Loucy (cell line): ENCODE measurements at regions not wholly inside any gene's neighbourhood (a gene's known extent, or its start where the extent isn't known, plus 50 kb on each side); places are given as distances from the start of the nearest gene placed in this dataset.

ENCODE experiments used
- EZH2phosphoT487 ChIP-seq: fragments of 200-600 bp; IDR thresholded peaks from 2 replicates; pipeline ENCODE4 v1.6.1; 2018; ENCODE audit warnings: antibody characterized with exemption, mild to moderate bottlenecking, moderate library complexity, borderline replicate concordance
- TF ChIP-seq, protein P1 (sequence below): fragments of 200-600 bp; sonication (generic); conservative IDR thresholded peaks from 2 replicates; pipeline ENCODE4 v1.5.1; 2014; ENCODE audit warnings: mild to moderate bottlenecking, antibody characterized with exemption, low read length

- TF ChIP-seq, protein P1, sequence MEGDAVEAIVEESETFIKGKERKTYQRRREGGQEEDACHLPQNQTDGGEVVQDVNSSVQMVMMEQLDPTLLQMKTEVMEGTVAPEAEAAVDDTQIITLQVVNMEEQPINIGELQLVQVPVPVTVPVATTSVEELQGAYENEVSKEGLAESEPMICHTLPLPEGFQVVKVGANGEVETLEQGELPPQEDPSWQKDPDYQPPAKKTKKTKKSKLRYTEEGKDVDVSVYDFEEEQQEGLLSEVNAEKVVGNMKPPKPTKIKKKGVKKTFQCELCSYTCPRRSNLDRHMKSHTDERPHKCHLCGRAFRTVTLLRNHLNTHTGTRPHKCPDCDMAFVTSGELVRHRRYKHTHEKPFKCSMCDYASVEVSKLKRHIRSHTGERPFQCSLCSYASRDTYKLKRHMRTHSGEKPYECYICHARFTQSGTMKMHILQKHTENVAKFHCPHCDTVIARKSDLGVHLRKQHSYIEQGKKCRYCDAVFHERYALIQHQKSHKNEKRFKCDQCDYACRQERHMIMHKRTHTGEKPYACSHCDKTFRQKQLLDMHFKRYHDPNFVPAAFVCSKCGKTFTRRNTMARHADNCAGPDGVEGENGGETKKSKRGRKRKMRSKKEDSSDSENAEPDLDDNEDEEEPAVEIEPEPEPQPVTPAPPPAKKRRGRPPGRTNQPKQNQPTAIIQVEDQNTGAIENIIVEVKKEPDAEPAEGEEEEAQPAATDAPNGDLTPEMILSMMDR: no peak
- TF ChIP-seq EZH2phosphoT487: no peak
Measured at GRCh38 chr5:156094001-156094400, 233.0 kb upstream of the SGCD start.
